Peyer's patch (tissue), 4 donors: ENCODE measurements at regions not wholly inside any gene's neighbourhood (a gene's known extent, or its start where the extent isn't known, plus 50 kb on each side); places are given as distances from the start of the nearest gene placed in this dataset.

Experiments
- CTCF ChIP-seq, 6 experiments: fragments of 450-650 bp in 4 of 6; fragments of 200-600 bp in 2 of 6; sonication (generic) in 1 of 6; IDR thresholded peaks; one replicate each; pipeline ENCODE4 v1.5.1; 2017 to 2019; ENCODE audit warnings: antibody characterized with exemption in 6 of 6, mild to moderate bottlenecking in 3 of 6, moderate library complexity in 1 of 6
- POLR2A ChIP-seq, 2 donors: fragments of 450-650 bp; IDR thresholded peaks; one replicate each; pipeline ENCODE4 v1.5.1; 2017; ENCODE audit warnings: antibody characterized with exemption in 2 of 2, mild to moderate bottlenecking in 2 of 2, moderate library complexity in 2 of 2

GRCh38 chr11:130712480-130712879 lies 203.8 kb downstream of the SNX19 start:
- TF ChIP-seq CTCF (IDR thresholded peaks at IDR 0.05), result no peak
- no peak for TF ChIP-seq POLR2A (IDR thresholded peaks at IDR 0.05)
